HepG2 (cell line): ENCODE measurements at regions not wholly inside any gene's neighbourhood (a gene's known extent, or its start where the extent isn't known, plus 50 kb on each side); places are given as distances from the start of the nearest gene placed in this dataset.
A peak's percentile ranks its signal among the peaks of the same experiment; 100 is the strongest.

Experiments
- FOXA1 ChIP-seq, 2 experiments: fragments of 450-650 bp in 1 of 2; sonication (generic) in 1 of 2; formaldehyde crosslinking in 1 of 2; IDR thresholded peaks; 2 replicates each; pipeline versions ENCODE4 v1.4.0 to v1.6.1; 2016 to 2020; ENCODE audit warnings: missing genetic modification reagents in 1 of 2
- FOXA3 ChIP-seq: IDR thresholded peaks from 2 replicates; pipeline ENCODE4 v1.6.1; 2016; ENCODE audit warnings: missing genetic modification reagents, missing compliant biosample characterization
- ISL2 ChIP-seq: sonication (generic); formaldehyde crosslinking; IDR thresholded peaks from 2 replicates; pipeline ENCODE4 v1.5.0; 2020; ENCODE audit warnings: missing genetic modification reagents
- KDM5B ChIP-seq: sonication (generic); formaldehyde crosslinking; IDR thresholded peaks from 2 replicates; pipeline ENCODE4 v1.4.0; 2020; ENCODE audit warnings: missing genetic modification reagents, mild to moderate bottlenecking, borderline replicate concordance
- NCOA2 ChIP-seq: sonication (generic); formaldehyde crosslinking; IDR thresholded peaks from 2 replicates; pipeline ENCODE4 v1.8.0; 2022; ENCODE audit warnings: inconsistent platforms
- PHF21A ChIP-seq: sonication (generic); formaldehyde crosslinking; IDR thresholded peaks from 2 replicates; pipeline ENCODE4 v1.5.0; 2020; ENCODE audit warnings: mild to moderate bottlenecking, missing genetic modification reagents
- PITX1 ChIP-seq: sonication (generic); formaldehyde crosslinking; IDR thresholded peaks from 2 replicates; pipeline ENCODE4 v1.5.1; 2020; ENCODE audit warnings: mild to moderate bottlenecking, missing genetic modification reagents
- SOX5 ChIP-seq: IDR thresholded peaks from 2 replicates; pipeline ENCODE4 v1.6.1; 2016; ENCODE audit warnings: borderline replicate concordance
- WIZ ChIP-seq: sonication (generic); formaldehyde crosslinking; IDR thresholded peaks from 2 replicates; pipeline ENCODE4 v1.5.1; 2020; ENCODE audit warnings: mild to moderate bottlenecking, missing genetic modification reagents
- ZNF274 ChIP-seq: sonication (generic); formaldehyde crosslinking; IDR thresholded peaks from 2 replicates; pipeline ENCODE4 v1.5.1; 2020; ENCODE audit warnings: mild to moderate bottlenecking, missing genetic modification reagents
- TF ChIP-seq, protein P1 (sequence below): IDR thresholded peaks from 2 replicates; pipeline ENCODE4 v1.6.1; 2012; ENCODE audit warnings: inconsistent platforms
- TF ChIP-seq, protein P2 (sequence below): sonication (generic); formaldehyde crosslinking; conservative IDR thresholded peaks from 2 replicates; pipeline ENCODE4 v1.4.0; 2020; ENCODE audit warnings: mild to moderate bottlenecking, missing genetic modification reagents, moderate library complexity
- TF ChIP-seq, protein P3 (sequence below): sonication (generic); formaldehyde crosslinking; IDR thresholded peaks from 2 replicates; pipeline ENCODE4 v1.4.0; 2020; ENCODE audit warnings: missing genetic modification reagents
- TF ChIP-seq, protein P4 (sequence below): IDR thresholded peaks from 2 replicates; pipeline ENCODE4 v1.4.0; 2020; ENCODE audit warnings: mild to moderate bottlenecking, missing genetic modification reagents
- TF ChIP-seq, protein P5 (sequence below), 2 experiments: sonication (generic) in 1 of 2; formaldehyde crosslinking in 1 of 2; IDR thresholded peaks; 2 replicates each; pipeline versions ENCODE4 v1.4.0 to v1.6.1; 2016 to 2020; ENCODE audit warnings: borderline replicate concordance in 1 of 2, low read depth in 1 of 2, mild to moderate bottlenecking in 1 of 2, missing genetic modification reagents in 1 of 2

DNA sequence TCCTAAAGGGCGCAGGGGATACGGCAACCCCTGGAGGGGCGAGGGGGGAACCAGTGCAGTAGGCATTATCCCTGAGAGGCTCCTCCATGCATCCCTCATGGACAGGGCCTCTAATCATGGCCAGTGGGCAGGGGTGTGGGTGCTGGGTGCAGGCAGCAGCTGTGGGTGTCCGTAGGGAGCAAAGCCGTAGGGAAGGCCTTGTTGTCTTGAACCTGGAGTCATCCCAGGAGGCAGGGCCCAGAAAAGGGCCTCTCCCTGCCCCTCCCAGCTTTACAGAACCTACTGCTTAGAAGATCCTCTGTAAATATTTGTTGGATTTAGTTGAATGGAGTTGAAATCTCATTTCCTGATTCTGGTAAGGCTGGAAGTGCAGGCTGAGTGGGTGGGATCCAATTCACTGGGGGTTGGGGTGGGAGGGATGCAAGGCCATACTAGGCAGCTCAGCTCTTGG is 207.0 kb upstream of the HAAO start (continued):
- TF ChIP-seq, protein P1, sequence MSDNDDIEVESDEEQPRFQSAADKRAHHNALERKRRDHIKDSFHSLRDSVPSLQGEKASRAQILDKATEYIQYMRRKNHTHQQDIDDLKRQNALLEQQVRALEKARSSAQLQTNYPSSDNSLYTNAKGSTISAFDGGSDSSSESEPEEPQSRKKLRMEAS = 0 out of 2 replicates have a peak, but pooled peaks have one; percentile 13
- TF ChIP-seq, protein P2, sequence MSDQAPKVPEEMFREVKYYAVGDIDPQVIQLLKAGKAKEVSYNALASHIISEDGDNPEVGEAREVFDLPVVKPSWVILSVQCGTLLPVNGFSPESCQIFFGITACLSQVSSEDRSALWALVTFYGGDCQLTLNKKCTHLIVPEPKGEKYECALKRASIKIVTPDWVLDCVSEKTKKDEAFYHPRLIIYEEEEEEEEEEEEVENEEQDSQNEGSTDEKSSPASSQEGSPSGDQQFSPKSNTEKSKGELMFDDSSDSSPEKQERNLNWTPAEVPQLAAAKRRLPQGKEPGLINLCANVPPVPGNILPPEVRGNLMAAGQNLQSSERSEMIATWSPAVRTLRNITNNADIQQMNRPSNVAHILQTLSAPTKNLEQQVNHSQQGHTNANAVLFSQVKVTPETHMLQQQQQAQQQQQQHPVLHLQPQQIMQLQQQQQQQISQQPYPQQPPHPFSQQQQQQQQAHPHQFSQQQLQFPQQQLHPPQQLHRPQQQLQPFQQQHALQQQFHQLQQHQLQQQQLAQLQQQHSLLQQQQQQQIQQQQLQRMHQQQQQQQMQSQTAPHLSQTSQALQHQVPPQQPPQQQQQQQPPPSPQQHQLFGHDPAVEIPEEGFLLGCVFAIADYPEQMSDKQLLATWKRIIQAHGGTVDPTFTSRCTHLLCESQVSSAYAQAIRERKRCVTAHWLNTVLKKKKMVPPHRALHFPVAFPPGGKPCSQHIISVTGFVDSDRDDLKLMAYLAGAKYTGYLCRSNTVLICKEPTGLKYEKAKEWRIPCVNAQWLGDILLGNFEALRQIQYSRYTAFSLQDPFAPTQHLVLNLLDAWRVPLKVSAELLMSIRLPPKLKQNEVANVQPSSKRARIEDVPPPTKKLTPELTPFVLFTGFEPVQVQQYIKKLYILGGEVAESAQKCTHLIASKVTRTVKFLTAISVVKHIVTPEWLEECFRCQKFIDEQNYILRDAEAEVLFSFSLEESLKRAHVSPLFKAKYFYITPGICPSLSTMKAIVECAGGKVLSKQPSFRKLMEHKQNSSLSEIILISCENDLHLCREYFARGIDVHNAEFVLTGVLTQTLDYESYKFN = peak; percentile 34; the same call in 1 of the 2 replicates
- TF ChIP-seq SOX5 (CRISPR knock-in tag) = 0 out of 2 replicates have a peak, but pooled peaks have one; percentile 23
- 0 out of 2 replicates have a peak, but pooled peaks have one; percentile 7 for TF ChIP-seq FOXA3 (CRISPR knock-in tag)
- TF ChIP-seq, protein P3, sequence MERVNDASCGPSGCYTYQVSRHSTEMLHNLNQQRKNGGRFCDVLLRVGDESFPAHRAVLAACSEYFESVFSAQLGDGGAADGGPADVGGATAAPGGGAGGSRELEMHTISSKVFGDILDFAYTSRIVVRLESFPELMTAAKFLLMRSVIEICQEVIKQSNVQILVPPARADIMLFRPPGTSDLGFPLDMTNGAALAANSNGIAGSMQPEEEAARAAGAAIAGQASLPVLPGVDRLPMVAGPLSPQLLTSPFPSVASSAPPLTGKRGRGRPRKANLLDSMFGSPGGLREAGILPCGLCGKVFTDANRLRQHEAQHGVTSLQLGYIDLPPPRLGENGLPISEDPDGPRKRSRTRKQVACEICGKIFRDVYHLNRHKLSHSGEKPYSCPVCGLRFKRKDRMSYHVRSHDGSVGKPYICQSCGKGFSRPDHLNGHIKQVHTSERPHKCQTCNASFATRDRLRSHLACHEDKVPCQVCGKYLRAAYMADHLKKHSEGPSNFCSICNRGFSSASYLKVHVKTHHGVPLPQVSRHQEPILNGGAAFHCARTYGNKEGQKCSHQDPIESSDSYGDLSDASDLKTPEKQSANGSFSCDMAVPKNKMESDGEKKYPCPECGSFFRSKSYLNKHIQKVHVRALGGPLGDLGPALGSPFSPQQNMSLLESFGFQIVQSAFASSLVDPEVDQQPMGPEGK = peak; percentile 36; the same call in 1 of the 2 replicates
- peak; percentile 47; the same call in 1 of the 2 replicates for TF ChIP-seq PITX1 (CRISPR knock-in tag)
- no peak for TF ChIP-seq ZNF274 (CRISPR knock-in tag)
- 0 out of 2 replicates have a peak, but pooled peaks have one; percentile 39 for TF ChIP-seq ISL2
- TF ChIP-seq, protein P4, sequence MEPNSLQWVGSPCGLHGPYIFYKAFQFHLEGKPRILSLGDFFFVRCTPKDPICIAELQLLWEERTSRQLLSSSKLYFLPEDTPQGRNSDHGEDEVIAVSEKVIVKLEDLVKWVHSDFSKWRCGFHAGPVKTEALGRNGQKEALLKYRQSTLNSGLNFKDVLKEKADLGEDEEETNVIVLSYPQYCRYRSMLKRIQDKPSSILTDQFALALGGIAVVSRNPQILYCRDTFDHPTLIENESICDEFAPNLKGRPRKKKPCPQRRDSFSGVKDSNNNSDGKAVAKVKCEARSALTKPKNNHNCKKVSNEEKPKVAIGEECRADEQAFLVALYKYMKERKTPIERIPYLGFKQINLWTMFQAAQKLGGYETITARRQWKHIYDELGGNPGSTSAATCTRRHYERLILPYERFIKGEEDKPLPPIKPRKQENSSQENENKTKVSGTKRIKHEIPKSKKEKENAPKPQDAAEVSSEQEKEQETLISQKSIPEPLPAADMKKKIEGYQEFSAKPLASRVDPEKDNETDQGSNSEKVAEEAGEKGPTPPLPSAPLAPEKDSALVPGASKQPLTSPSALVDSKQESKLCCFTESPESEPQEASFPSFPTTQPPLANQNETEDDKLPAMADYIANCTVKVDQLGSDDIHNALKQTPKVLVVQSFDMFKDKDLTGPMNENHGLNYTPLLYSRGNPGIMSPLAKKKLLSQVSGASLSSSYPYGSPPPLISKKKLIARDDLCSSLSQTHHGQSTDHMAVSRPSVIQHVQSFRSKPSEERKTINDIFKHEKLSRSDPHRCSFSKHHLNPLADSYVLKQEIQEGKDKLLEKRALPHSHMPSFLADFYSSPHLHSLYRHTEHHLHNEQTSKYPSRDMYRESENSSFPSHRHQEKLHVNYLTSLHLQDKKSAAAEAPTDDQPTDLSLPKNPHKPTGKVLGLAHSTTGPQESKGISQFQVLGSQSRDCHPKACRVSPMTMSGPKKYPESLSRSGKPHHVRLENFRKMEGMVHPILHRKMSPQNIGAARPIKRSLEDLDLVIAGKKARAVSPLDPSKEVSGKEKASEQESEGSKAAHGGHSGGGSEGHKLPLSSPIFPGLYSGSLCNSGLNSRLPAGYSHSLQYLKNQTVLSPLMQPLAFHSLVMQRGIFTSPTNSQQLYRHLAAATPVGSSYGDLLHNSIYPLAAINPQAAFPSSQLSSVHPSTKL (CRISPR knock-in tag) = peak; percentile 40; the same call in 1 of the 2 replicates
- TF ChIP-seq, protein P5, sequence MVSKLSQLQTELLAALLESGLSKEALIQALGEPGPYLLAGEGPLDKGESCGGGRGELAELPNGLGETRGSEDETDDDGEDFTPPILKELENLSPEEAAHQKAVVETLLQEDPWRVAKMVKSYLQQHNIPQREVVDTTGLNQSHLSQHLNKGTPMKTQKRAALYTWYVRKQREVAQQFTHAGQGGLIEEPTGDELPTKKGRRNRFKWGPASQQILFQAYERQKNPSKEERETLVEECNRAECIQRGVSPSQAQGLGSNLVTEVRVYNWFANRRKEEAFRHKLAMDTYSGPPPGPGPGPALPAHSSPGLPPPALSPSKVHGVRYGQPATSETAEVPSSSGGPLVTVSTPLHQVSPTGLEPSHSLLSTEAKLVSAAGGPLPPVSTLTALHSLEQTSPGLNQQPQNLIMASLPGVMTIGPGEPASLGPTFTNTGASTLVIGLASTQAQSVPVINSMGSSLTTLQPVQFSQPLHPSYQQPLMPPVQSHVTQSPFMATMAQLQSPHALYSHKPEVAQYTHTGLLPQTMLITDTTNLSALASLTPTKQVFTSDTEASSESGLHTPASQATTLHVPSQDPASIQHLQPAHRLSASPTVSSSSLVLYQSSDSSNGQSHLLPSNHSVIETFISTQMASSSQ (IDR thresholded peaks at IDR 0.05; ENCODE audit: low read depth) = 0 out of 2 replicates have a peak, but pooled peaks have one; percentile 17
- TF ChIP-seq, protein P5 (CRISPR knock-in tag; IDR thresholded peaks at IDR 0.05; ENCODE audit: borderline replicate concordance) = no peak
- TF ChIP-seq NCOA2 (CRISPR knock-in tag) = peak; percentile 63; the same call in 1 of the 2 replicates
- TF ChIP-seq PHF21A (CRISPR knock-in tag) = no peak
- no peak for TF ChIP-seq KDM5B
- no peak for TF ChIP-seq FOXA1 (IDR thresholded peaks at IDR 0.05)
- TF ChIP-seq FOXA1 (CRISPR knock-in tag; IDR thresholded peaks at IDR 0.05) = peak; percentile 24; the same call in 1 of the 2 replicates
- no peak for TF ChIP-seq WIZ
